Ishikawa (cell line): ENCODE measurements at regions not wholly inside any gene's neighbourhood (a gene's known extent, or its start where the extent isn't known, plus 50 kb on each side); places are given as distances from the start of the nearest gene placed in this dataset.

Experiments used
- CEBPB ChIP-seq: IDR thresholded peaks from 2 replicates; pipeline ENCODE4 v1.6.1; 2012
- CREB1 ChIP-seq: IDR thresholded peaks from 2 replicates; pipeline ENCODE4 v1.6.1; 2012; ENCODE audit warnings: low read depth
- EP300 ChIP-seq: IDR thresholded peaks from 2 replicates; pipeline ENCODE4 v1.6.1; 2012; ENCODE audit warnings: borderline replicate concordance
- NFIC ChIP-seq: IDR thresholded peaks from 2 replicates; pipeline ENCODE4 v1.6.1; 2012
- ZBTB7A ChIP-seq: IDR thresholded peaks from 2 replicates; pipeline ENCODE4 v1.6.1; 2012; ENCODE audit warnings: low read depth
- TF ChIP-seq, protein P1 (sequence below): IDR thresholded peaks from 2 replicates; pipeline ENCODE4 v1.6.1; 2012; ENCODE audit warnings: low read depth, mild to moderate bottlenecking

DNA sequence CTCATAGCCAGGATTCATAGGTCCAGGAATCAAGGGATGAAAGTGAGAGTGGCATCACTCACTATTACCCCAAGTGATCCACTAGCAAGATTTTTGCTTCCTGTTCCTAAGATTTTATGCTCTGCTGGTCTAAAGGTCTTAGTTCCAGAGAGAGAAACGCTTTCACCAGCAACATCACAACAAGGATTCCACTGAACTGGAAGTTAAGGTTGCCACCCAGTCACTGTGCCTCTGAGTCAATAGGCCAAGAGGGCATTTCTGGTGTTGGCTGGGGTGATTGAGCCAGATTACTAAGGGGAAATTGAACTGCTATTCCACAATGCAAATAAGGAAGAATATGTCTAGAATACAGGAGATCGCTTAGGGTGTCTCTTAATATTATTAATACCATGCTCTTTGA lies 142.5 kb upstream of the ARID2 start:
- TF ChIP-seq CREB1 (no peak), ZBTB7A (no peak), CEBPB (no peak), NFIC (no peak), EP300 (no peak)
- TF ChIP-seq, protein P1, sequence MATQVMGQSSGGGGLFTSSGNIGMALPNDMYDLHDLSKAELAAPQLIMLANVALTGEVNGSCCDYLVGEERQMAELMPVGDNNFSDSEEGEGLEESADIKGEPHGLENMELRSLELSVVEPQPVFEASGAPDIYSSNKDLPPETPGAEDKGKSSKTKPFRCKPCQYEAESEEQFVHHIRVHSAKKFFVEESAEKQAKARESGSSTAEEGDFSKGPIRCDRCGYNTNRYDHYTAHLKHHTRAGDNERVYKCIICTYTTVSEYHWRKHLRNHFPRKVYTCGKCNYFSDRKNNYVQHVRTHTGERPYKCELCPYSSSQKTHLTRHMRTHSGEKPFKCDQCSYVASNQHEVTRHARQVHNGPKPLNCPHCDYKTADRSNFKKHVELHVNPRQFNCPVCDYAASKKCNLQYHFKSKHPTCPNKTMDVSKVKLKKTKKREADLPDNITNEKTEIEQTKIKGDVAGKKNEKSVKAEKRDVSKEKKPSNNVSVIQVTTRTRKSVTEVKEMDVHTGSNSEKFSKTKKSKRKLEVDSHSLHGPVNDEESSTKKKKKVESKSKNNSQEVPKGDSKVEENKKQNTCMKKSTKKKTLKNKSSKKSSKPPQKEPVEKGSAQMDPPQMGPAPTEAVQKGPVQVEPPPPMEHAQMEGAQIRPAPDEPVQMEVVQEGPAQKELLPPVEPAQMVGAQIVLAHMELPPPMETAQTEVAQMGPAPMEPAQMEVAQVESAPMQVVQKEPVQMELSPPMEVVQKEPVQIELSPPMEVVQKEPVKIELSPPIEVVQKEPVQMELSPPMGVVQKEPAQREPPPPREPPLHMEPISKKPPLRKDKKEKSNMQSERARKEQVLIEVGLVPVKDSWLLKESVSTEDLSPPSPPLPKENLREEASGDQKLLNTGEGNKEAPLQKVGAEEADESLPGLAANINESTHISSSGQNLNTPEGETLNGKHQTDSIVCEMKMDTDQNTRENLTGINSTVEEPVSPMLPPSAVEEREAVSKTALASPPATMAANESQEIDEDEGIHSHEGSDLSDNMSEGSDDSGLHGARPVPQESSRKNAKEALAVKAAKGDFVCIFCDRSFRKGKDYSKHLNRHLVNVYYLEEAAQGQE: no peak
